GM18499 (cell line): ENCODE measurements at regions not wholly inside any gene's neighbourhood (a gene's known extent, or its start where the extent isn't known, plus 50 kb on each side); places are given as distances from the start of the nearest gene placed in this dataset.

Source experiments
- ATAC-seq: cut with Tn5 transposase; IDR thresholded peaks from one replicate; pipeline ENCODE4 v1.9.1; 2021; ENCODE audit warnings: moderate number of reproducible peaks; ENCODE audit not compliant: insufficient read depth, unreplicated experiment

- no peak for ATAC-seq
These were observed 72.8 kb downstream of the SIPA1L2 start for GRCh38 chr1:232557096-232557495.

- no peak for ATAC-seq
These were observed 73.6 kb downstream of the SIPA1L2 start for GRCh38 chr1:232556351-232556750.

GRCh38 chr1:232555494-232556210 lies 74.3 kb downstream of the SIPA1L2 start:
- no peak for ATAC-seq

- ATAC-seq: no peak
These were observed 75.5 kb downstream of the SIPA1L2 start for GRCh38 chr1:232554409-232554808.

GRCh38 chr1:232553809-232554208 lies 76.1 kb downstream of the SIPA1L2 start:
- ATAC-seq: no peak

GRCh38 chr1:232553050-232553754 lies 76.7 kb downstream of the SIPA1L2 start:
- no peak for ATAC-seq

GRCh38 chr1:232551386-232551785 lies 78.5 kb downstream of the SIPA1L2 start:
- no peak for ATAC-seq

GRCh38 chr1:232550007-232550406 lies 79.9 kb downstream of the SIPA1L2 start:
- ATAC-seq: no peak

- no peak for ATAC-seq
These were observed 81.2 kb downstream of the SIPA1L2 start for GRCh38 chr1:232548691-232549090.

- no peak for ATAC-seq
These were observed 81.9 kb downstream of the SIPA1L2 start for GRCh38 chr1:232547938-232548484.

GRCh38 chr1:232542633-232543593 lies 87.0 kb downstream of the SIPA1L2 start:
- ATAC-seq: no peak

- ATAC-seq: no peak
These were observed 91.0 kb downstream of the SIPA1L2 start for GRCh38 chr1:232538943-232539302.

- ATAC-seq: no peak
These were observed 91.5 kb downstream of the SIPA1L2 start for GRCh38 chr1:232538224-232538942.

GRCh38 chr1:232534552-232535517 lies 95.1 kb downstream of the SIPA1L2 start:
- ATAC-seq: no peak

- no peak for ATAC-seq
These were observed 96.6 kb downstream of the SIPA1L2 start for GRCh38 chr1:232533328-232533727.

GRCh38 chr1:232532901-232533300 lies 97.0 kb downstream of the SIPA1L2 start:
- ATAC-seq: no peak

- ATAC-seq: no peak
These were observed 98.6 kb downstream of the SIPA1L2 start for GRCh38 chr1:232531291-232531690.

- ATAC-seq: no peak
These were observed 100.2 kb downstream of the SIPA1L2 start for GRCh38 chr1:232529747-232530146.
